Tibial nerve (tissue), 4 donors: ENCODE measurements at regions not wholly inside any gene's neighbourhood (a gene's known extent, or its start where the extent isn't known, plus 50 kb on each side); places are given as distances from the start of the nearest gene placed in this dataset.

Experiments used
- CTCF ChIP-seq, 5 experiments: fragments of 200-600 bp in 3 of 5; fragments of 450-650 bp in 2 of 5; sonication (generic) in 3 of 5; IDR thresholded peaks; one replicate each; pipeline ENCODE4 v1.5.1; 2016 to 2019; ENCODE audit warnings: antibody characterized with exemption in 5 of 5, mild to moderate bottlenecking in 3 of 5, moderate library complexity in 2 of 5
- EP300 ChIP-seq, 2 donors: sonication (generic); formaldehyde crosslinking; IDR thresholded peaks; one replicate each; pipeline ENCODE4 v1.6.1; 2017; ENCODE audit warnings: antibody characterized with exemption in 2 of 2, mild to moderate bottlenecking in 1 of 2

- TF ChIP-seq EP300 (IDR thresholded peaks at IDR 0.05) (no peak), CTCF (IDR thresholded peaks at IDR 0.05) (no peak)
Measured at GRCh38 chr5:84602371-84602771, 217.7 kb upstream of the EDIL3 start.
